SK-N-MC (cell line): ENCODE measurements at regions not wholly inside any gene's neighbourhood (a gene's known extent, or its start where the extent isn't known, plus 50 kb on each side); places are given as distances from the start of the nearest gene placed in this dataset.
A peak's percentile ranks its signal among the peaks of the same experiment; 100 is the strongest.

ENCODE experiments used
- DNase-seq: peaks from one replicate; pipeline ENCODE4 v3.0.0-alpha.2; 2011; ENCODE audit warnings: low read depth, low spot score
- H3K27ac ChIP-seq: fragments of 200-600 bp; sonication (generic); 2 replicates; pipeline ENCODE4 v1.5.1; 2016; ENCODE audit warnings: mixed run types
- H3K36me3 ChIP-seq: fragments of 200-600 bp; sonication (generic); 2 replicates; pipeline ENCODE4 v1.6.1; 2017; ENCODE audit warnings: antibody characterized with exemption, low read length, mixed read lengths; ENCODE audit not compliant: insufficient read depth
- H3K4me3 ChIP-seq: fragments of 200-600 bp; sonication (generic); 2 replicates; pipeline ENCODE4 v1.5.1; 2016
- H3K9ac ChIP-seq: fragments of 200-600 bp; sonication (generic); 2 replicates; pipeline ENCODE4 v1.8.0; 2017; ENCODE audit warnings: mixed run types, mixed read lengths; ENCODE audit not compliant: insufficient read length
- H3K9me3 ChIP-seq: fragments of 200-600 bp; sonication (generic); 2 replicates; pipeline ENCODE4 v1.6.1; 2017; ENCODE audit warnings: low read depth, mild to moderate bottlenecking, antibody characterized with exemption, low read length, moderate library complexity, mixed read lengths
- EZH2 ChIP-seq: fragments of 200-600 bp; sonication (generic); IDR thresholded peaks from one replicate; pipeline ENCODE4 v1.6.1; 2017; ENCODE audit warnings: antibody characterized with exemption
- FOXP2 ChIP-seq: optimal IDR thresholded peaks from 2 replicates; pipeline ENCODE3; 2011; ENCODE audit warnings: mild to moderate bottlenecking, moderate library complexity; ENCODE audit not compliant: insufficient read depth; ENCODE audit errors: extremely low read length, control extremely low read depth
- POLR2AphosphoS5 ChIP-seq: IDR thresholded peaks from 2 replicates; pipeline ENCODE4 v1.6.1; 2012; ENCODE audit warnings: mild to moderate bottlenecking, low read depth, low read length, borderline replicate concordance

- TF ChIP-seq FOXP2, result no peak
- TF ChIP-seq EZH2, result no peak
- TF ChIP-seq POLR2AphosphoS5, result no peak
- no peaks in the 10 kb centered on the region for H3K9me3 ChIP-seq
- no peak for DNase-seq
- no peak overlapping the region for H3K27ac ChIP-seq
- no peaks in the 10 kb centered on the region for H3K36me3 ChIP-seq
- no peak overlapping the region for H3K4me3 ChIP-seq
- H3K9ac ChIP-seq, result no peak overlapping the region
These were observed 118.3 kb upstream of the FAM20A start for GRCh38 chr17:68719431-68719830.

DNA sequence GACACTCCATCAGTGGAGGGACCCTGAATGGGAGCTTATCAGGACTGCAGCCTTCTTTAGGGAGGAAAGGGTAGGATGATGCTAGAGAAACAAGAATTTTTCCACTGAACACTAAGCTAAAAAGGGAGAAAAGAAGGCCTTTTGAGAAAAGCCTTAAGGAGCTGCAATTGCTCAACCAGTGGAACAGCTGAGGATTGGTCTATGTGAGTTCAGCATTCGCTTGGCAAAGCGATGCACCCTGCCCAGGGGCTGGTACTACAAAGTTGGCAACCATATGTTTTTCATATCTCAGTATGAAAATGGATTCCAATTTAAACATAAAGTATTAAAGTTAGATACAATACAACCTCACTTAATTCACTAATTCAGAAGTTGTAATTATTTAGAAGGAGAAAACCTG lies 117.8 kb upstream of the FAM20A start:
- no peak for DNase-seq

GRCh38 chr17:68718465-68718864 lies 117.3 kb upstream of the FAM20A start:
- Histone ChIP-seq H3K4me3 (no peak overlapping the region), H3K36me3 (no peaks in the 10 kb centered on the region), H3K9me3 (no peaks in the 10 kb centered on the region), H3K9ac (no peak overlapping the region), H3K27ac (no peak overlapping the region)
- DNase-seq, result no peak
- no peak for TF ChIP-seq FOXP2
- no peak for TF ChIP-seq POLR2AphosphoS5
- no peak for TF ChIP-seq EZH2

More for the DNA sequence above, 117.8 kb upstream of the FAM20A start:
- H3K9ac ChIP-seq, result no peak overlapping the region
- TF ChIP-seq EZH2 (no peak), FOXP2 (no peak), POLR2AphosphoS5 (no peak)
- no peak overlapping the region for H3K4me3 ChIP-seq
- no peaks in the 10 kb centered on the region for H3K9me3 ChIP-seq
- H3K27ac ChIP-seq, result no peak overlapping the region
- no peaks in the 10 kb centered on the region for H3K36me3 ChIP-seq

- no peak for TF ChIP-seq POLR2AphosphoS5
- no peak for TF ChIP-seq EZH2
- no peak for TF ChIP-seq FOXP2
- Histone ChIP-seq H3K4me3 (no peak overlapping the region), H3K36me3 (no peaks in the 10 kb centered on the region), H3K9me3 (no peaks in the 10 kb centered on the region), H3K9ac (no peak overlapping the region), H3K27ac (no peak overlapping the region)
- DNase-seq, result no peak
These were observed 113.5 kb upstream of the FAM20A start for GRCh38 chr17:68714676-68715075.

GRCh38 chr17:68711858-68712257 lies 110.7 kb upstream of the FAM20A start:
- Histone ChIP-seq H3K9ac (no peak overlapping the region), H3K9me3 (no peaks in the 10 kb centered on the region), H3K27ac (no peak overlapping the region), H3K36me3 (no peaks in the 10 kb centered on the region), H3K4me3 (no peak overlapping the region; the same call in 1 of the 2 replicates)
- TF ChIP-seq FOXP2 (no peak), EZH2 (no peak), POLR2AphosphoS5 (no peak)
- no peak for DNase-seq

- H3K9me3 ChIP-seq, result no peaks in the 10 kb centered on the region
- no peak for DNase-seq
- H3K9ac ChIP-seq, result peak overlapping the region; percentile 49
- H3K4me3 ChIP-seq, result peak overlapping the region; percentile 70
- H3K27ac ChIP-seq, result peak overlapping the region; percentile 89
- TF ChIP-seq POLR2AphosphoS5 (no peak), EZH2 (no peak), FOXP2 (no peak)
- H3K36me3 ChIP-seq, result no peaks in the 10 kb centered on the region
These were observed 109.8 kb upstream of the FAM20A start for GRCh38 chr17:68710976-68711375.

GRCh38 chr17:68710035-68710780 lies 109.0 kb upstream of the FAM20A start:
- peak overlapping the region; percentile 89 for H3K27ac ChIP-seq
- no peaks in the 10 kb centered on the region for H3K36me3 ChIP-seq
- H3K9me3 ChIP-seq, result no peaks in the 10 kb centered on the region
- peak overlapping the region; percentile 70 for H3K4me3 ChIP-seq
- peak; percentile 67 for DNase-seq
- no peak for TF ChIP-seq FOXP2
- no peak for TF ChIP-seq POLR2AphosphoS5
- no peak for TF ChIP-seq EZH2
- H3K9ac ChIP-seq, result peak overlapping the region; percentile 49

- Histone ChIP-seq H3K9ac (no peak overlapping the region), H3K36me3 (no peaks in the 10 kb centered on the region), H3K27ac (no peak overlapping the region), H3K4me3 (no peak overlapping the region), H3K9me3 (no peaks in the 10 kb centered on the region)
- no peak for DNase-seq
- TF ChIP-seq FOXP2 (no peak), EZH2 (no peak)
These were observed 108.3 kb upstream of the FAM20A start for GRCh38 chr17:68709461-68709860.

DNA sequence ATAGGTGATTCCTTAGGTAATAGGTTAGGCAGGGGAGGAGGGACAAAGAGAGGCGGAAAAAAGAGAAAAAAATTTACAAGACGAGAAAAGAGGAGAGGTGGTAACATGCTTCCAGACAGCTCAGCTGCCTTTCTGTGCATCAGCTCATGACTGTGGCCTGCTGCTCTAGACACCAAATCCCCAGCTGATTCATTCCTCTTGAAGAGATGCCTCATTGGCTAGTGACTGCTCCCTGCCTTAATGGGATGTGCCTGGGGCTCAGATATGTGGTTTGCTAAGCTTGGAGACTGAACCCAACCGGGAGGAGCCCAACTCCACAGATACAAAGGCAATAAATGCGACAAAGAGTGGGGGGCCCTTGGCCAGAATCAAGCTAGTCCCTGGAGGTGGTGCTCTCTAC lies 105.9 kb upstream of the FAM20A start:
- TF ChIP-seq POLR2AphosphoS5 (no peak), FOXP2 (peak; percentile 16)
- H3K36me3 ChIP-seq, result no peaks in the 10 kb centered on the region
- no peak overlapping the region for H3K27ac ChIP-seq
- H3K4me3 ChIP-seq, result no peak overlapping the region
- no peaks in the 10 kb centered on the region for H3K9me3 ChIP-seq
- H3K9ac ChIP-seq, result no peak overlapping the region
- no peak for DNase-seq
